ENCODE measurements at regions not wholly inside any gene's neighbourhood (a gene's known extent, or its start where the extent isn't known, plus 50 kb on each side); places are given as distances from the start of the nearest gene placed in this dataset.

DNA sequence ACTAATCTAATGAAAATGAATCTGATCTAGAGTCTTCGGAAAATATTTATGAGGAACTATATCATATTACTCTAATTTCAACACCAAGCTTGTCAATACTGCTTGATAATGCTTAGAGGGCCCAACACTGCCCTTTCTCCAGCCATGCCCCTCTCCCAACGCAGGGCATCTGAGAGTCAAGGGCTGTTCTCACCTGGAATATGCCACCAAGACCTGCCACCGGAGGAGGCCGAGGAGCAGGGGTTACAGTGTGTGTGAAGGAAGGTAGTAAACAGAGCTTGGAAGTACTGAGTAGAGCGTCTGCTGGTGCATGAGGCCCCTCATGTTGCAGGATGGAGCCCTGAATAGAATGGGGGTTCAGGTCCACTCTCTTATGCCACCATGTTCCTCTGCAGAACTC, 301.3 kb upstream of the MPDZ start:
- DNase-seq = no peak

DNA sequence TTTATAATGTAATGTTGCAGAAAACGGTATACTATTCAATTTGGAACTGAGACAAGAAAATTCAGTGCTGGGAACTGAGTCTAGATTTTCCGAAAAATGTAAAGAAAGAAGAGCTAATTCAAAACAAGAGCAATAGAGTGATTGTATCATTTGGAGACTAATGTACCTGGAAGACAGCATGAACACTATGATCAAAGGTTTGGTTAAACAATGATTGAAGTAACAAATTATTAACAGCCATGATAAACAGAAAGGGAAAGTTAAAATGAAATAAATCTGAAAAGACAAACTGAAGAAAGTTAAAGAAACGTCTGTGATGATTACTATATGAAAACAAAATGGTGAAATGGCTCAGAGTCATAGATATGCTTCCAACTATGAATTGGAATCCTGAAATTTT, 300.6 kb upstream of the MPDZ start:
- DNase-seq = no peak

DNA sequence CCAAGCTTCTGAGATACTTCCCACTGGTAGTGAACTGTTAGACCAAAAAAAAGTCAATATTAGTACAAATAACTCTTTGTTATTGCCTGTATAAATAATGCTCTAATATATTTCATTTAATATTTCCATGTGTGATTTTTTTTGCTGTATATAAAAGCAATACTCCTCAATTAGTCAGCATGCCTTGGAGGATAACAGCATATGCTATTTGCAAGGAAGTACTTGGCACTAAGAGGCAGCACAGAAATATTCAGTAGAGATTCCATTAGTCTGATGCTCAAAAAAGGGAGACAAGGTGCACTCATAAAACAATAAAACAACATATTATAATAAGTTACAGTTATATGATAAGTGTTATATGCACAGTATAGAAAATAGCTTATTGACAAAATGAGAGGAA, 296.6 kb upstream of the MPDZ start:
- DNase-seq = no peak

DNA sequence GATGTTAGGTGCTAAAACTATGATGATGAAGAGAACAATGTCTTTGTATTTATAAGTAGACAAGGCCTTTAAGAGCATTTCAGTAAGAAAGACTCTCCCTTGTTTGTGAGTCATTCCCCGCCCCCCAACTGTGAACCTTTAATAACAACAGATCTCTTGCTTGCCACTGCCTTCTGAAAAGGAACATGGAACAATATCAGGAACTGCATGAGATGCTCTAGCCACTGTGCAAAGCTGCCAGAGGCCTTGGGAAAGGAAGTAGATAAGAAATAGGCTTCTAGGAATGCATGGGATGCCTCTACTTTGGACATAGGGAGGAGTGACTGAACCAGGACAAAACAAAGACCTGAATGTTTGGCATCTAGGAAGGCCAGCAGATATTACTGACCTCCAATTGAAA, 296.1 kb upstream of the MPDZ start:
- DNase-seq = no peak

DNA sequence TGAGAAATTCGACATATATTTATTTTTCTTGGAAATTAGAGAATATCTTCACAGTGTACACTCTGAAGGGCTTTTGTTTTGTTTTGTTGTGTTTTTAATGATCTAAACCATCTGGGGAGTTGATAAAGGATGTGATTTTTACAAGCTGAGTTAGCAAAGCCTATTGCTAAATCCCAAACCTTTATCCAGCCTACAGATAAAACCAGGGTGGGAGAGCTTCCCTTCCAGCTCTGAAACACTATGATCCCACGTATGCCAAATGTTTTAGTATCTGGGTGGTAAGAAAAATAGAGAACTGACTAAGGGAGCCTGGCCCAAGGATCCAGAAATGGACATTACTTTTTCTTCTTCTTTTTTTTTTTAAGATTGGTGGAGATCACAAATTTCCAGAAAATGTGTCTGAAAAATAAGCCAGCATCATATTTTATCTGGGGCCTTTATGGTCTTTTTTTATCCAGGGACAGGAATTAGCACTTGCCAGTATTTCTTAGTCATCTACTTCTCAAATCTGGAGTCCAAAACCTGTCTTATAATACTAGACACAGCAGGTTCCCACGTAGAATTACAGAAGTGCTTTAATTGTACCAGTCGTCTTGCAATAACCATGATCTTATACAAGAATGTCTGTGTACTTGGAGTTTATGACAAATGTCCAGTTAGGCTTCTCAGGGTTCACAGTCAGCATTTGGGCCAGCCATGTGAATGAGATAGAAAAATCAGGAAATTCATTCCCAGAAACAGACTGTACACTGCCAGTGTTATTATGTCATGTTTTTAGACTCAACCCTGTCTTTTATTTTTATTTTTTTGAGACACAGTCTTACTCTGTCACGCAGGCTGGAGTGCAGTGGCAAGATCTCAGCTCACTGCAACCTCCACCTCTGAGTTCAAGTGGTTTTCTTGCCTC, 290.8 kb upstream of the MPDZ start:
- no peak for DNase-seq

DNA sequence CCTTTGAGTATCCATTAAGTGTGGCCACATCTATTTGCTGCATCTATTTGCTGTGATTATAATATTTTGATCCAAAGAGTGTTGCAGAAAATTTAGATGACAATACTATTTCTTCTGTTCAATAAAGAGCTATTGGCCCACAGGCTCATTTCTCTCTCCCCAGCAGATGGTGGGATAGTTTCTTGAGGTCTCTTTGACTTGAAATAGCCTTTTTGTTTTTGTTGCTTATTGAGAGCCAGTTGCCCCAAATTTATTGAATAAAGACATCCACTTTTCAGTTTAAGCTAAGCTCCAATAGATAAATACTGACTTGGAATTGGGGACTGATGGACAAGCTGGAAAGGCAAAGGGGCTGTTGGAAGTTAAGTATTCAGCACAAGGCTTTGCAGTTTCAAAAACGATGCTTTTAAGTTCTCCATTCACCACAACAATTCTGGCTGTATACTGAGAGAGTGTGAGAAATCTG, 290.1 kb upstream of the MPDZ start:
- DNase-seq = no peak

DNA sequence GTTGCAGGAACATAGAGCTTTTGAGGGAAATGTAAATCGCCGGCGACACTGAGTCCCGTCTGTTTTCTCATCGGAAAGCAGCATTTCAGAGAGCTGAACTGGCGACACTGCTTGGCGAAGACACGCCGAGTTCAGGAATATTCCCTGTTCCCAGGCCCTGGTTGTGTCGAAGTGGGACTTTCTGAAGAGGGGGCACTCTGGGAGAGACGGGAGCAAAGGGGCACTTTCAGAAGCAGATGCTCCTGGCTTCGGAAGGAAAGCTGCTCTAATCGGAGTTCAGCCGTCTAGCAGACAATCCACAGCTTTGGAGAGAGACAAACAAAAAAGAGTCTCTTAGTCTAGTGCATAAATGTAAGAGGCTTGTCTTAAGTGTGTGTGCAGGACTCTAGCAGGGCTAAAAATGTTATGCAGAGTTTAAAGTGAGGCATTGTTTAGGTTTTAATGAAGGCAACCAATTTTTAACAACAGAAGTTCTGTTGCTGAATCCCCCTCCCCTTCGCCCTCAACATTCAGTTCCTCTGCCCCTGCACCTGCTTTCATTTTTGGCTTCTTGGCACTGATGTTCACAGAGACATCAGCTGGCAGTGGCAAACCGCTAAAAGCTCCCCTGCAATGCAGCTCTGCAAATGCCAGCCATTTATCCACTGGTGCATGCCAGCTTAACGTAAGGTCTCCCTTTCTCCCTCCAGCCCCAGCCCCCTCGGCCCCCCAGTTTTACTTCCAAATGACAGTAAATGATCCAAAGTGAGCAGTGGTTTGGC, 289.5 kb upstream of the MPDZ start:
- no peak for DNase-seq

DNA sequence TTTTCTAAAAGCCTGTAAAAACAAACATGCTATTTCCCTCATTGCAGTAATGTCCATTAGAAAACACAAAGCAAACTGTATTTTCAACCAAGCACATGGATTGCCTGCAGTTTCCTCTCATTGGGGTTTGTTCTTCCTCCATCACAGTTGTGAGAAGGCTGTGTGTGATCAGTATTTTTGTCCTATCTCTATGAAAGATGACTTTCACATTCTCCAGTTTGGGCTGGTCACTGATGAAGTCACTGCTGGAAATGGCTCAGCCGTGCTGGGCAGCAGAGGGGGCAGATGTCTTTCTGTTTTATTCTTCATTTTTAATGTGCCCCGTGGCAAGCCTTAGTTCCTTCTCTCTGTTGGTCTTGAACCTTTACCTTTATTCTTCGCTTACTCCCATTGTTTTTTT, 288.9 kb upstream of the MPDZ start:
- DNase-seq = no peak

DNA sequence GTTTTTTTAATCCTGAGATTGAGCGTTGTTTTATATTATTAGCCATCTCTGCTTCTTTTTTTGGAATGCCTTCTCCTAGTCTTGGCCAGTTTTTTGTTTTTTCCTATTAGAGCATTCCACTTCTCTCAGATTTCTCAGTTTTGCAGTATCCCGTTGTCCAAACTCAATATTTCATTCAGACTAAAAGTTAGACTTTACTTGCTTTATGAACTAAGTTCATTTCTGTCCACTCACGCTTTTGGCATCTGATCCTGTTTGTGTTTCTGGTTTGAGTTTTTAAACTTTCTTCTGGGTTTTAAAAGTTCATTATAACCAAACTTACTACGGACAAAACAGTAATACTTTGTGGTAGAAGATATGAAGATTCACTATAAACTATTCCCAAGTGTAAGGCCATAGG, 288.3 kb upstream of the MPDZ start:
- DNase-seq = no peak

DNA sequence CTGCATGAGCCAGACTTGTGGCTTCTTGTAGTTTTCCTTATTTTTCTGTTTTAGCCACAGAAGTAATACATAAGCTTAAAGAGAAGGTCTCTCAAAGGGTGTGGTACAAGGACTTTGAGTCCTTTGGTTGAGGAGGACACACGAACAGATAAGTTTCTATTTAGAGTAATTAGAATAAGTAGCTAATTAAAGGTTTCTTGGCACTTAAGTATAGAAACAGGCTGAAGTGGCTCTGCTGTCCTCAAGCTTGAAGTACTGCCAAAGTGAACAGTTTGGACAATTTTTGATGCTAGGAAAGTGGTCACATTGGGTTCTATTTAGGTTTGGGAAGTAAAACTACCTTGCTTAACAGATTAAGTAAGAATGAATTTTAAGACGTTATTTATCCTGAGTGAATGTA, 278.3 kb upstream of the MPDZ start:
- DNase-seq = no peak

DNA sequence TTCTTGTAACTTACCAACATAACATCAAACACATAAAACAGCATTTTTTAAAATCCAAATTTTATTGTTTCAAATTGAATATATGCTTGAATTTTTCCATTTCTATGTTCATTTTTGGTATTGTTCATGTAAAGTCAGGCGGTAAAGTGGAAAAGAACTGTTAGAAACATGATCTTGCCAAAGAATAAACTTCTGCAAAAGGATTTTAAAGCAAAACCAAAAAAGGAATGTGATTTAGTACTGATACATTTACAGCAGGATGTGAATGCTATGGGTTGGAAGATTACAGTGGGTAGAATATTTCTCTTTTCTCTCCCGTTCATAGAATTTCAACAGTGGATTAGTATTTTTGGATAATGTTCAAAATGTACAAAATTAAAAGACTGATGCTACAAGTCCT, 277.2 kb upstream of the MPDZ start:
- no peak for DNase-seq

DNA sequence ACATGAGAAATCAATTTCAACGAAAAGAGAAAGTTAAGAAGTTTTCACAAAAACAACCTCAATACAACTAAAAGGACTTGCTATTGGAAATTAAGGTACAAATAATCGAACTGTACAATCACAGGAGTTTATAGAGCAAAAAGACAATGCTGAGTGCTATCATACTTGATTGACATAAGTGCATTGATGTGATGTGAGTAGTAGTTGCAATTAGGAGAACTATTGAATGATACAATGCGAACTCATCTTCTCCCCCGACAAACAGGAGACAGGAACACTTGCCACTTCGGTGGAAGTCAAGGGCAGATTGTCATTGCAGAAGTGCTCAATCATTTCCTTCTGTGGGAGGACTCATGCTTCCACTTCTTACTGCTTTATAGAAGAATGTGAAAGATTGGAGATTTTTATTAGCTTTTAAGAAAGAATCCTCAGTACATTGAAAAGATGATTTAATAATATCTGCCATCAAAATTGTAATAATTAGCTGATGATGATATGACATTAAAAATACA, 276.6 kb upstream of the MPDZ start:
- no peak for DNase-seq

DNA sequence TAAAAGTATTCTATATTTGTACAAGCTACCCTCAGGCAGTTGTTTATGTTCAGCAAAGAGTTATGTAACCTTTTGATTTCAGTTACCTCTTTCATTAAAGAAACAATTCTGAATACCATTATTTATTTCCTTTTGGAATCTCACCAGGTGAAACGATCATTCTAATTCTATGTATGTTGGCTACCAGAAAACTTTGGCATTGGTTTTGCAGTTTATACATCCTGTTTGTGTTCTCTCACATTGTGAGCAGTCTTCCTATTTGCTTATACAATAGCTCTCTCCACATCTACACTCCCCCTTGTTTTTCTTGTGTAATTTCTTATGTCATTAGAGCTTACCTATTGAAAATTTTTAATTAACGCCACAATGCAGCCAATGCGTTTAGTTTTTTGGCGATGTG, 276.0 kb upstream of the MPDZ start:
- no peak for DNase-seq

DNA sequence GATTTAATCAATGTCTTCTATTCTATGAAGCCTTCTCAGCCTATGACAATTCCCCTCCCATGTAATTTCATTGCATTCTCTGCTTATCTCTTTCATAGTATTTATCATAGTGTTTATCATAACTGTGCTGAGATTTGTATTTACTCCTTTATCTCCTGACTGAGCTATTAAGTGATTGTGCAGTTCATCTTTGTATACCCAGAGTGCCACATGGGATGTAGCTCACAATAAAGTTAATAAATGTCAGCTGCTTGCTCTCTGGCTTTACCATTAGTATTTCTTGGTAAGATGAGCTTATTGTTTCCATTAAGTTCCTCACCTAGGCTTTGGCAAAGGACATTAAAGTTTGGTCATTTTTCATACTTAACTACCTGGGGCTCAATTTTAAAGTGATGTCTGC, 275.1 kb upstream of the MPDZ start:
- DNase-seq = no peak

DNA sequence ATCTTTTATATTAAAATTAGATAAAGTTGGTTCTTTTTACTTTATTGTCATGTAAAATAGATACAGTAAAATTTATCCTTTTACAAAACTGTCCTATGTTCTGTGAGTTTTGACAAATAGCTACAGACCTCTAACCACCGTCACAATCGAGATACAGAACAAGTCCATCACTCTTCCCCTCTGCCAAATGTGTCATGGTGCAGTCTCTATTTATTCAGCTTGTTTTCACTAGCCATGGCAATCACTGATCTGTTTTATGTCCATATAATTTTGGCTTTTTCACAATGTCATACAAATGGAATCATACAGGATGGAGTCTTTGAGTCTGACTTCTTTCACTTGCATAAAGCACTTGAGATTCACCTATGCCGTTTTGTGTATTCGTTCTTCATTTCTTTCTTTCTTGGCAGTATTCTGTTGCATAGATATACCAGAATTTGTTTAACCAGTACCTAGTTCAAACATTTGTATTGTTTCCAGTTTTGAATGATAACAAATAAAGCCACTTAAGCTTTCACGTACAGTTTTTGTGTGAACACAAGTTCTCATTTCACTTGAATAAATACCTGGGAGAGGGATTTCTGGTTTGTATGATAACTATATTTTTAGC, 273.2 kb upstream of the MPDZ start:
- no peak for DNase-seq

DNA sequence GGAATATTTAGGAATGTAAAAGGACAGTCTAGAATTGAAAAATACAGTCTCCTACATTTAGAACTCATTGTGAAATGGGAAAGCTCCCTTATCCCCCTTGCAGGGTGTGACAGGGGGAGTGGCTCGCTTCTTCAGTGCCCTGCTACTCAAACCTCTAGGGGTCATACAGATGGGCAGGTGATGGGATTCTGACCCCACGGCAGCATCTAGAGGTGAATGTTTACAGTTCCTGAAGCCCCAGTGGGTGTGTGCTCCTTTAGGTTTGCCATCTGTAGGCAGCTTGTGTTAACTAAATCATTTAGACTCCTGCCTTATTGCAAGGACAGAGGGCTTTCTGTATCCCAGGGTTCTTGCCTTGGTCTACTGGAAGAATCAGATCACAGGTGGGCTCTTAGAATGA, 271.0 kb upstream of the MPDZ start:
- DNase-seq = no peak

DNA sequence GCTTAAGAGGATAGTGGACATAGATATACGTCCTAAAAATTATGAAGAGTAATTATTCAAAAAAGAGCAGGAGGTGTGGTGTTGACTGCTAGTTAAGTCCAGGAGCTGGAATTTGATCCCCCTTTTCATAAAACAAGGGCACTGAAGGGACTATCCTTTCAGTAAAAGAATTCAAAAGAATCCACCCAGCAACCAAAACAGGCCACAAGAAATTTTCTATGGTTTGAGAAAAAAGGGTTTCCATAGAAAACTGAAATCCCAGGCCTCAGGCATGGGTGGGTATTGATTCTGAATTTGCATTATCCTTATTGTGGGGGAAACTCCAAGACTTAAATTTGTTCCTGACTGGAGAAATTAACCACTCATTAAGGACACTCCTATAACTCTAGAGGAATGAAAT, 269.0 kb upstream of the MPDZ start:
- no peak for DNase-seq

DNA sequence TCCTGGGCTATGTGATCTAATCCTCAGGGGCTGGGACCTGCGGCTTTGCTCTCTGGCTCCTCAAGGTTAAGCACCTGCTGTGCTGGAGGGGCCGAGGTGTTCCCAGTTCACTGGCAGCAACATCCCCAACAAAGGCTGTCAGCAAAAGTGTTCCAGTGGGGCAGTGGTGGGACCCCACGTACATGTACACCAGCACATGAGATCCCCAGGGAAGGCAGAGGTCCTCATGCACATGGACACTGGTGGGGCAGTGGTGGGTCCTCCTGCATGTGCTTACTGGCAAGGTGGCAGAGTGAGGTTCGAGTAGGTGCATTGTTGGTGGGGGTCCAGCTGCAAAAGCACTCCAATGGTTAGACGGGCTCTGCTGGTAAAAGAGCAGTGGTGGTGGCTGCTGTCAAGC, 255.6 kb upstream of the MPDZ start:
- DNase-seq = no peak

DNA sequence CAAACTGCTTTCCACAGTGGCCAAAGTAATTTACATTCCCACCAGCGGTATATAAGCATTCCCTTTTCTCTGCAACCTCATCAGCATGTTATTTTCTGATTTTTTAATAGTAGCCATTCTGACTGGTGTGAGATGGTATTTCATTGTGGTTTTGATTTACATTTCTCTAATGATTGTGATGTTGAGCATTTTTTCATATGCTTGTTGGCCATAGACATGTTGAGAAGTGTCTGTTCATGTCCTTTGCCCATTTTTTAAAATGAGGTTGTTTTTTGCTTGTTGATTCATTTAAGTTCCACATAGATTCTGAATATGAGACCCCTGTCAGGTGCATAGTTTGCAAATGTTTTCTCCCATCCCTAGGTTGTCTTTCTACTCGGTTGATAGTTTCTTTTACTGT, 254.5 kb upstream of the MPDZ start:
- no peak for DNase-seq

DNA sequence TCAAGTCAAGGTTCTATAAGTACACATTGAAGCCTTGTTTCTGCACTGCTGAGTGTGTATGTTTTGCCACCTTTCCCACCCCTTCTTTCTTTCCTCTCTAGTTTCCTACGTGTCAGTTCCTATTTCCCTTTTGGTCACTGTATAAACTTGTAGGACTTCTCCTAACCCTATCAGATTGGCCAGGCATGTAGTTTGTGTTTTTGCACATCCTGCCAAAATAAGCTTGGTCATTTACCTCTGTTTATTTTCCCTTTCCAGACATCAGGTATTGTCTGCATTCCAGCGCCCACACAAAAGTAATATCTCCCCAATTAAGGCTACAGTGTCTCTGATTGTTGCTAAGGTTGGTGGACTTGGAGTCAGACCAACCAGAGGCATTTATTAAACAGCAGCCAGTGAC, 252.9 kb upstream of the MPDZ start:
- no peak for DNase-seq

DNA sequence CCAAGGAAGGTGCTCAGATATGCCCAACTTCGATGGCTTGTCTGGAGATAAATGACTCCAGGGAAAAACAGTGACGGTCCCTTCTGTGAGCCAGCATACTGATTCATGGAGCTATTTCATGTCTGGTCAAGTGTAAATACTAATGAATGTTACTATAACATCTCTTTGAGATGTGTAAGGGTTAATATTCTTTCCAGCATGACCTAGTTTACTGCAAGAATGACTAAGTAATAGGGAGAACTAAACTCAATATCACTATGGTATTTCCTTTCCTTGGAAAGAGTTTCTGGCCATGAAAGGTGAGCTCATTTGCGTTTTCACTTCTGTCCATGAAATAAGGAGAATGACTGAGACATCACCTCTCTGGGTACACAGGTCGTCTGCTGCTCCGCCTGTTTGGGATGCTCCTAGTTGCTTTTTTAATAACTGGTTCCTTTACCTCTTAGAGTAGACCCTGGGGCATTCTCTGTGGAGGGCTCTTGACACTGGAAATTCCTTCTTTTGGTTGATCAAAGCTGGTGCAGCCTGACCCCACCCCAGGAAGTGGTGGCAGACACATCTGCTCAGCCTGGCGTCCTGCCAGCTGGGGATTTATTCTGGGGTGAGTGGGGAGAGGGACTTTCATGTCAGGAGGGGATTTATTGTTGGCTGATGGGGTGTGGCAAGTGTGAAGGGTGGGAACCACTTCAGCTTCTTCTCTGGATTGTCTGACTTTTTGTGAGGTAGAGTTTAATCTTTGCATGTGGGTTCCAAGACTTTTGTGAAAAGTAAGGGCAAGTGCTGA, 250.0 kb upstream of the MPDZ start:
- no peak for DNase-seq

DNA sequence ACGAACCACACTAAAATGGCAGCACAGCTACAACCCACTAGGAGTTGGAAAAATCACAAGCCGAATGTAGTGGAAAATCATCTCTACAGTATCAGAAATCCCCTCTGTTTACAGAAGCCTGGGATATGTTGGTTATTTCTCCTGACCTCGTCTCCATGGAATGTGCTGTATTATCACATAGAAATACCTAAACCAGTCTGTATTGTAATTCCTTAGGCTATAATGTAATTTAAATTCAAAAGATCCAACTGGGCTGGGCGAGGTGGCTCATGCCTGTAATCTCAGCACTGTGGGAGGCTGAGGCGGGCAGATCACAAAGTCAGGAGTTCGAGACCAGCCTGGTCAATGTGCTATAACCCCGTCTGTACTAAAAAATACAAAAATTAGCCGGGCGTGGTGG, 244.8 kb upstream of the MPDZ start:
- DNase-seq = no peak

DNA sequence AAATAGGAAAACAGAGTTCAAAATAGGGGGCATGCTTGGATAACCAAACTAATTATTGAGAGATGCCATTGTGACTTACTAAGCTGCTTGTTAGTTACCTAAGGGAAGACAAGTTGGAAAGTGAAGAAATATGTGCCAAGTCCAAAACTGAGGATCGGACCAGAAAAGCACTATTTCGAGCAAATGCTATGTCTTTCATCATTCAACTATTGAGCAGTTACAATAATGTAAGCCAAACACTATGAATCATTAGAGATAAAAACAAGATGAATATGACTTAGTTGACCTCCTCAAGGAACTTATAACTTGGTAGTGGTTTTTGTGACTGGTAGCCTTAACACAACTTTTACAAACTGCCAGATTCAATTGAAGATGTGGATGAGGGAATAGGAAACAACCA, 240.6 kb upstream of the MPDZ start:
- no peak for DNase-seq

All from CD4-positive, alpha-beta T cell treated with Interferon alpha-2 for 1 hour (primary cell).